Osteoblast (primary cell): ENCODE measurements at regions not wholly inside any gene's neighbourhood (a gene's known extent, or its start where the extent isn't known, plus 50 kb on each side); places are given as distances from the start of the nearest gene placed in this dataset.

Experiments
- DNase-seq: peaks from one replicate; pipeline ENCODE4 v3.0.0; 2011; ENCODE audit warnings: low spot score, mixed read lengths; ENCODE audit not compliant: insufficient read length; ENCODE audit errors: missing footprints
- H2AFZ ChIP-seq: 2 replicates; pipeline ENCODE4 v1.6.0; 2011; ENCODE audit warnings: mild to moderate bottlenecking, low read length
- H3K27ac ChIP-seq: 2 replicates; pipeline ENCODE4 v1.5.1; 2011; ENCODE audit warnings: mild to moderate bottlenecking, low read depth, low read length, moderate library complexity
- H3K27me3 ChIP-seq: 2 replicates; pipeline ENCODE4 v1.6.0; 2012; ENCODE audit warnings: mild to moderate bottlenecking, control low read depth, inconsistent platforms, low read length, moderate library complexity; ENCODE audit not compliant: insufficient read depth
- H3K36me3 ChIP-seq: 2 replicates; pipeline ENCODE4 v1.5.1; 2011; ENCODE audit warnings: mild to moderate bottlenecking, low read length, control low read depth, moderate library complexity; ENCODE audit not compliant: insufficient read depth
- H3K4me1 ChIP-seq: 2 replicates; pipeline ENCODE4 v1.5.1; 2011; ENCODE audit warnings: mild to moderate bottlenecking, low read length, control low read depth, moderate library complexity; ENCODE audit not compliant: insufficient read depth
- H3K4me2 ChIP-seq: 2 replicates; pipeline ENCODE4 v1.6.0; 2011; ENCODE audit warnings: mild to moderate bottlenecking, low read length; ENCODE audit not compliant: insufficient read depth
- H3K4me3 ChIP-seq: fragments of 200-600 bp; sonication (generic); 3 replicates; pipeline ENCODE4 v1.5.1; 2012; ENCODE audit warnings: mild to moderate bottlenecking, low read length, inconsistent platforms; ENCODE audit not compliant: insufficient read depth
- H3K79me2 ChIP-seq: 2 replicates; pipeline ENCODE4 v1.6.0; 2012; ENCODE audit warnings: mild to moderate bottlenecking, low read length, control low read depth, inconsistent platforms; ENCODE audit not compliant: insufficient read depth
- H3K9me3 ChIP-seq: 2 replicates; pipeline ENCODE4 v1.5.1; 2011; ENCODE audit warnings: low read depth, low read length, control low read depth
- H4K20me1 ChIP-seq: 2 replicates; pipeline ENCODE4 v1.6.0; 2012; ENCODE audit warnings: mild to moderate bottlenecking, low read length, control low read depth; ENCODE audit not compliant: insufficient read depth
- CTCF ChIP-seq: IDR thresholded peaks from 2 replicates; pipeline ENCODE4 v1.5.1; 2011; ENCODE audit warnings: mild to moderate bottlenecking, low read depth, low read length, moderate library complexity; ENCODE audit errors: extremely low read depth

GRCh38 chr5:124960266-124960665 lies 213.8 kb upstream of the ZNF608 start:
- Histone ChIP-seq H3K4me1 (peaks cover 7% of the 10 kb centered on the region), H3K27ac (no peak overlapping the region), H3K79me2 (no peaks in the 10 kb centered on the region), H3K9me3 (no peaks in the 10 kb centered on the region), H3K36me3 (no peaks in the 10 kb centered on the region), H2AFZ (no peak overlapping the region), H3K4me2 (no peak overlapping the region), H3K27me3 (no peaks in the 10 kb centered on the region), H4K20me1 (no peaks in the 10 kb centered on the region), H3K4me3 (no peak overlapping the region)
- no peak for TF ChIP-seq CTCF
- DNase-seq: no peak

- Histone ChIP-seq H4K20me1 (no peaks in the 10 kb centered on the region), H3K79me2 (no peaks in the 10 kb centered on the region), H3K4me3 (no peak overlapping the region), H3K27me3 (no peaks in the 10 kb centered on the region), H3K4me1 (peaks cover 7% of the 10 kb centered on the region), H2AFZ (no peak overlapping the region), H3K9me3 (no peaks in the 10 kb centered on the region), H3K27ac (no peak overlapping the region), H3K4me2 (no peak overlapping the region), H3K36me3 (no peaks in the 10 kb centered on the region)
- no peak for DNase-seq
- TF ChIP-seq CTCF: no peak
Observed at GRCh38 chr5:124961521-124961920, 215.1 kb upstream of the ZNF608 start.

- Histone ChIP-seq H3K27me3 (no peaks in the 10 kb centered on the region), H3K4me3 (no peak overlapping the region), H3K4me2 (no peak overlapping the region), H3K9me3 (no peaks in the 10 kb centered on the region), H2AFZ (peak overlapping the region; percentile 63), H4K20me1 (no peaks in the 10 kb centered on the region), H3K27ac (no peak overlapping the region), H3K36me3 (no peaks in the 10 kb centered on the region), H3K79me2 (no peaks in the 10 kb centered on the region), H3K4me1 (peaks cover 7% of the 10 kb centered on the region)
- no peak for DNase-seq
- TF ChIP-seq CTCF: no peak
Observed at GRCh38 chr5:124962111-124962510, 215.7 kb upstream of the ZNF608 start.

GRCh38 chr5:124962735-124963134 lies 216.3 kb upstream of the ZNF608 start:
- no peak for TF ChIP-seq CTCF
- no peaks in the 10 kb centered on the region for H3K79me2 ChIP-seq
- H2AFZ ChIP-seq: no peak overlapping the region
- no peaks in the 10 kb centered on the region for H3K27me3 ChIP-seq
- no peak overlapping the region for H3K4me2 ChIP-seq
- H3K36me3 ChIP-seq: no peaks in the 10 kb centered on the region
- no peak for DNase-seq
- no peak overlapping the region for H3K4me3 ChIP-seq
- no peaks in the 10 kb centered on the region for H4K20me1 ChIP-seq
- H3K4me1 ChIP-seq: peaks cover 7% of the 10 kb centered on the region
- H3K9me3 ChIP-seq: no peaks in the 10 kb centered on the region
- H3K27ac ChIP-seq: no peak overlapping the region
